Tibial nerve (tissue), 3 donors: ENCODE measurements at regions not wholly inside any gene's neighbourhood (a gene's known extent, or its start where the extent isn't known, plus 50 kb on each side); places are given as distances from the start of the nearest gene placed in this dataset.

ENCODE experiments used
- CTCF ChIP-seq, 5 experiments: fragments of 200-600 bp in 3 of 5; fragments of 450-650 bp in 2 of 5; sonication (generic) in 3 of 5; IDR thresholded peaks; one replicate each; pipeline ENCODE4 v1.5.1; 2016 to 2019; ENCODE audit warnings: antibody characterized with exemption in 5 of 5, mild to moderate bottlenecking in 3 of 5, moderate library complexity in 2 of 5
- POLR2A ChIP-seq, 2 donors: fragments of 450-650 bp; IDR thresholded peaks; one replicate each; pipeline ENCODE4 v1.6.1; 2017; ENCODE audit warnings: antibody characterized with exemption in 2 of 2, mild to moderate bottlenecking in 2 of 2, moderate library complexity in 2 of 2

GRCh38 chr12:115380546-115381120, 696.7 kb upstream of the TBX3 start:
- TF ChIP-seq CTCF (IDR thresholded peaks at IDR 0.05) (no peak), POLR2A (IDR thresholded peaks at IDR 0.05) (no peak)
